ENCODE measurements at regions not wholly inside any gene's neighbourhood (a gene's known extent, or its start where the extent isn't known, plus 50 kb on each side); places are given as distances from the start of the nearest gene placed in this dataset.

- Histone ChIP-seq H3F3A (ENCODE audit: control insufficient read depth, insufficient read depth) (no peaks in the 10 kb centered on the region), H4K20me1 (ENCODE audit: control insufficient read depth, insufficient read depth, low read depth, low read length) (no peaks in the 10 kb centered on the region), H3K4me3 (ENCODE audit: low read length) (no peak overlapping the region), H3K9me3 (ENCODE audit: control insufficient read depth, insufficient read depth, low read length) (no peaks in the 10 kb centered on the region), H3K79me2 (ENCODE audit: control insufficient read depth, low read length) (no peaks in the 10 kb centered on the region), H3K9me2 (replicated peaks; ENCODE audit: control insufficient read depth, low read length) (no peaks in the 10 kb centered on the region), H3K4me1 (ENCODE audit: control insufficient read depth, low read length) (no peaks in the 10 kb centered on the region), H3K36me3 (ENCODE audit: control insufficient read depth, low read length) (no peaks in the 10 kb centered on the region), H3K27me3 (ENCODE audit: control insufficient read depth, low read length) (0 out of 2 replicates have a peak, but pooled peaks cover 2% of the 10 kb centered on the region), H3K27ac (ENCODE audit: low read depth, low read length) (no peak overlapping the region), H3K4me2 (ENCODE audit: low read length) (no peak overlapping the region)
- TF ChIP-seq, protein P1, sequence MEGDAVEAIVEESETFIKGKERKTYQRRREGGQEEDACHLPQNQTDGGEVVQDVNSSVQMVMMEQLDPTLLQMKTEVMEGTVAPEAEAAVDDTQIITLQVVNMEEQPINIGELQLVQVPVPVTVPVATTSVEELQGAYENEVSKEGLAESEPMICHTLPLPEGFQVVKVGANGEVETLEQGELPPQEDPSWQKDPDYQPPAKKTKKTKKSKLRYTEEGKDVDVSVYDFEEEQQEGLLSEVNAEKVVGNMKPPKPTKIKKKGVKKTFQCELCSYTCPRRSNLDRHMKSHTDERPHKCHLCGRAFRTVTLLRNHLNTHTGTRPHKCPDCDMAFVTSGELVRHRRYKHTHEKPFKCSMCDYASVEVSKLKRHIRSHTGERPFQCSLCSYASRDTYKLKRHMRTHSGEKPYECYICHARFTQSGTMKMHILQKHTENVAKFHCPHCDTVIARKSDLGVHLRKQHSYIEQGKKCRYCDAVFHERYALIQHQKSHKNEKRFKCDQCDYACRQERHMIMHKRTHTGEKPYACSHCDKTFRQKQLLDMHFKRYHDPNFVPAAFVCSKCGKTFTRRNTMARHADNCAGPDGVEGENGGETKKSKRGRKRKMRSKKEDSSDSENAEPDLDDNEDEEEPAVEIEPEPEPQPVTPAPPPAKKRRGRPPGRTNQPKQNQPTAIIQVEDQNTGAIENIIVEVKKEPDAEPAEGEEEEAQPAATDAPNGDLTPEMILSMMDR (IDR thresholded peaks at IDR 0.05; ENCODE audit: low read depth, low read length, poor library complexity, severe bottlenecking) = peak; percentile 59
- no peak for TF ChIP-seq EZH2phosphoT487 (IDR thresholded peaks at IDR 0.05; ENCODE audit: borderline replicate concordance, low read length)
Measured at GRCh38 chr11:29432719-29433325, 584.0 kb downstream of the KCNA4 start.

- Histone ChIP-seq H3K4me3 (ENCODE audit: low read length) (no peak overlapping the region), H3K9me2 (replicated peaks; ENCODE audit: control insufficient read depth, low read length) (no peaks in the 10 kb centered on the region), H3K9me3 (ENCODE audit: control insufficient read depth, insufficient read depth, low read length) (no peaks in the 10 kb centered on the region), H3F3A (ENCODE audit: control insufficient read depth, insufficient read depth) (no peaks in the 10 kb centered on the region), H3K27ac (ENCODE audit: low read depth, low read length) (no peak overlapping the region), H3K4me2 (ENCODE audit: low read length) (no peak overlapping the region), H3K27me3 (ENCODE audit: control insufficient read depth, low read length) (no peaks in the 10 kb centered on the region), H3K79me2 (ENCODE audit: control insufficient read depth, low read length) (no peaks in the 10 kb centered on the region), H3K4me1 (ENCODE audit: control insufficient read depth, low read length) (no peaks in the 10 kb centered on the region), H4K20me1 (ENCODE audit: control insufficient read depth, insufficient read depth, low read depth, low read length) (no peaks in the 10 kb centered on the region), H3K36me3 (ENCODE audit: control insufficient read depth, low read length) (no peaks in the 10 kb centered on the region)
- TF ChIP-seq EZH2phosphoT487 (IDR thresholded peaks at IDR 0.05; ENCODE audit: borderline replicate concordance, low read length) = no peak
- TF ChIP-seq, protein P1 (IDR thresholded peaks at IDR 0.05; ENCODE audit: low read depth, low read length, poor library complexity, severe bottlenecking) = no peak
Measured at GRCh38 chr11:29405305-29405704, 611.5 kb downstream of the KCNA4 start.

DNA sequence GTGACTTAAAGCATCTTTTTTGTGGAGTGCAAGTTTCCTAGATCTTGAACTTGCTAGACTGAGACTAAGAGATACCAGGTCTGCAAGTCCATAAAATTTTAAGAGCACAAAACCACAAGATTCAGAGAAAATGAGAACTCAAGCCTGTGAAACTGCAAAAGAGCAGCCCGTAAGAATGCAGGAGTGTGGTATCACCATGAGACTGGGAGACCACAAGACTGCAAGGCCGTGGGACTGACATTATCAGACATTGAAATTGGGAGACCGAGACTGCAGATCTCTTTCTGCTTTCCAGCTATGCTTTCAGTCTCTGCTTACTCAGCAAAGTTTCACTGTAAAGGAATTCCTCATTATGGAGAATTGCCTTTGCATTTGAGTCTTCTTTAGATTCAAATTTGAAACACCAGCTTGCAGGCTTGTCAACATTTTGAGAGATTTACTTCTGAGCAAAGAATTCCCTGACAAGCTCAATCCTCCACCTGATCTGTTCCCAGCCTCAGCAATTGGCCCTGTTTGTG, 621.2 kb downstream of the KCNA4 start:
- Histone ChIP-seq H3K27ac (ENCODE audit: low read depth, low read length) (no peak overlapping the region), H4K20me1 (ENCODE audit: control insufficient read depth, insufficient read depth, low read depth, low read length) (no peaks in the 10 kb centered on the region), H3K4me3 (ENCODE audit: low read length) (no peak overlapping the region), H3K4me1 (ENCODE audit: control insufficient read depth, low read length) (no peaks in the 10 kb centered on the region), H3K27me3 (ENCODE audit: control insufficient read depth, low read length) (no peaks in the 10 kb centered on the region), H3K36me3 (ENCODE audit: control insufficient read depth, low read length) (no peaks in the 10 kb centered on the region), H3K4me2 (ENCODE audit: low read length) (no peak overlapping the region), H3K9me3 (ENCODE audit: control insufficient read depth, insufficient read depth, low read length) (no peaks in the 10 kb centered on the region), H3K9me2 (replicated peaks; ENCODE audit: control insufficient read depth, low read length) (no peaks in the 10 kb centered on the region), H3K79me2 (ENCODE audit: control insufficient read depth, low read length) (no peaks in the 10 kb centered on the region), H3F3A (ENCODE audit: control insufficient read depth, insufficient read depth) (no peaks in the 10 kb centered on the region)
- TF ChIP-seq, protein P1 (IDR thresholded peaks at IDR 0.05; ENCODE audit: low read depth, low read length, poor library complexity, severe bottlenecking) = no peak
- TF ChIP-seq EZH2phosphoT487 (IDR thresholded peaks at IDR 0.05; ENCODE audit: borderline replicate concordance, low read length) = no peak

All from DOHH2 (cell line).